Eye (tissue), 1 donor: ENCODE measurements at regions not wholly inside any gene's neighbourhood (a gene's known extent, or its start where the extent isn't known, plus 50 kb on each side); places are given as distances from the start of the nearest gene placed in this dataset.
"Not testable (repeated sequence)": the region's sequence is repeated elsewhere in the genome, so short reads cannot be mapped to it uniquely, and the experiment has no call there.

Source experiments
- DNase-seq: peaks from one replicate; pipeline ENCODE4 v3.0.0-alpha.2; 2015

DNA sequence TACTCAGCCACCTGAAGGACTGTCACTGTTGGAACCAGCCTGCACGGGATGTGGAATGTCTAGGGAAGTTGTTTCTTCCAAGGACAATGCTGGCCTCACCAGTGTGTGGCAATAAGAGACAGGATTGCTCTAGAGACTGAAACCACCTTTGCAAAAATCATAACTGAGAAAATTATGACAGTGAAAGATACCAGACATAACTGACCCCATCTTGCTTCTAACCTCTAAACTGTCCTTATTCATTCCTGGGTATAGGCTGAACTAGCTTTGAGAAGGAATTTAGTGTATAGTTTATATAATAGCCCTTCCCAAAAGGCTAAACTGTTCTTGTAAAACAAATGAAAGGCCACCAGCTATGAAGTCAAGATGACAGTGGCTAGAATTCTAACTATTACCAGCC, 83.6 kb downstream of the IER5 start:
- no peak for DNase-seq

DNA sequence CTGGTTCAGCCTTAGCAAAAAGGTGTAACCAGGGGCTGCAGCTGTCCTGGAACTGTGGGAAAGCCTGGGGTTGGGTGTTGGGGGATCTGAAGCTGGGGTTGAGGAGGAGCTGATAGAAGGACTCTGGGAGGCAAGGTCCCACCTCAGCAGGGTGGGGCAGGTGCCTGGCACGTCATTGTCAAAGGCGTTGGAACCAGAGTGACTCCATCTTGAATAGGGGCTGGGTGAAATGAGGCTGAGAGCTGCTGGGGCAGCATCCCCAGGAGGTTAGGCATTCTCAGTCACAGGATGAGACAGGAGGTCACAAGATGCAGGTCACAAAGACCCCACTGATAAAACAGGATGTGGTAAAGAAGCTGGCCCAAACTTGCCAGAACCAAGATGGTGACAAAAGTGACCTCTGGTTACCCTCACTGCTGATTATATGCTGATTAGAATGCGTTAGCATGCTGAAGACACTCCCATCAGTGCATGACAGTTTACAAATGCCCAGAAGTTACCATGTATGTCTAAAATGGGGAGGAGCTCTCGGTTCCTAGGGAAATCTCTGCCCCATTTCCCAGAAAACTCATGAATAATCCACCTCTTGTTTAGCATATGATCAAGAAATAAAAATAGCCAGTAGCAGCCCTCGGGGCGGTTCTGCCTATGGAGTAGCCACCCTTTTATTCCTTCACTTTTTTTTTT, 85.4 kb downstream of the IER5 start:
- no peak for DNase-seq

DNA sequence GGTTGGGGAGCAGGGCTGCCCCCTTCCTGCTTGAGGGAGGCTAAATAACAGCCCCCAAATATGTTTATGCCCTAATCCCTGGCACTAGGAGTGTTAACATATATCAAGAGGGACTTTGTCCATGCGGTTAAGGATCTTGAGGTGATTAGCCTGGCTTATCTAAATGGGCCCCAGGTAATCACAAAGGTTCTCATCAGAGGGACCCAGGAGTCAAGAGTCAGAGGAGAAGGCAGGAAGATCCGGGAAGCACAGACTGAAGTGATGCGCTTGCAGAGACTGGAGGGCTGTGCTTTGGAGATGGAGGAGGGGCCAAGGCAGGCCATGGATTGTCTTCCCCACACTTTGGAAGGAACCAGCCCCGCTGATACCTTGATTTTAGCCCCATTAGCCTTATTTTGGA, 86.4 kb downstream of the IER5 start:
- DNase-seq = no peak

DNA sequence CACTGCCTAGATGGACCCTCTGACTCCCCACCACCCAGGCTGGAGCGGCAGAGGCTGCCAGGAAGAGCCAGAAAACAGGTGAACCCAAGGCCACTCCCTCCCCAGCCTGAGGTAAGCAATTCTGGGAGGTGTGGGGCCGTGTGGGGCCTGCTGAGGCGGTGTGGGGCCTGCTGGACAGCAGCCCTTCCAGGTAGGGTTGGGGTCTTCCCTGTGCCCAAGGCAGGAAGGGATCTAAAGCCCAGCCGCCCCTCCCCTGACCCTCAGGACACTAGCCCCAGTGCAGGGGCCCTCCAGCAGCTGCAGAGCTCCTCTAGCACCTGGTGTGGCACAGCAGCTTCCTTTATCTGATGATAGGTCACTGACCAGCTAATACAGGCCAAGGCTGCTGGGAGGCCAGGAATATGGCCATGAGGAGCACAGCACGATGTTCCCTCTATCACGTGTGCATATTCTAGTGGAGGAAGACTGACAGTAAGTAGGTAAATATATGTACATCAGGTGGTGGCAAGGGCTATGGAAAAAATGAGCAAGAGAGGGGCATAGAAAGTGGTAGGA, 86.9 kb downstream of the IER5 start:
- DNase-seq = no peak

DNA sequence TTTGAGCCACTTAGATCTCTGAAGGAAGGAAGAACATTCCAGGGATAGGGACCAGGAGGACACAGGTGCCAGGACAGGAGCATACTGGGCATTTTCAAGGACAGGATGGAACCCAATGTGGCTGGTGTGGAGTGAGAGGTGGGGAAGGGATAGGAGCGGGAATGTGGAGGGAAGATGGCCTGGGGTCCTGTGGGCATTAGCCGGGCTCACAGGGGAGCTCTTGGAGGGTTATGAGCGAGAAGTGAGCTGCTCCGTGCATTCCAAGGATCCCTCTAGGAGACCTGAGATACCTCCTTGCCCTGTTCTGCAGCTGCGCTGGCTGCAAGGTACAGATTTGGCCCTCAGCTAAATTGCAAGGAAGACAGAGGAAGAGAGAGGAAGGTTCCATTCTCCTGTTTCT, 87.5 kb downstream of the IER5 start:
- DNase-seq = no peak

DNA sequence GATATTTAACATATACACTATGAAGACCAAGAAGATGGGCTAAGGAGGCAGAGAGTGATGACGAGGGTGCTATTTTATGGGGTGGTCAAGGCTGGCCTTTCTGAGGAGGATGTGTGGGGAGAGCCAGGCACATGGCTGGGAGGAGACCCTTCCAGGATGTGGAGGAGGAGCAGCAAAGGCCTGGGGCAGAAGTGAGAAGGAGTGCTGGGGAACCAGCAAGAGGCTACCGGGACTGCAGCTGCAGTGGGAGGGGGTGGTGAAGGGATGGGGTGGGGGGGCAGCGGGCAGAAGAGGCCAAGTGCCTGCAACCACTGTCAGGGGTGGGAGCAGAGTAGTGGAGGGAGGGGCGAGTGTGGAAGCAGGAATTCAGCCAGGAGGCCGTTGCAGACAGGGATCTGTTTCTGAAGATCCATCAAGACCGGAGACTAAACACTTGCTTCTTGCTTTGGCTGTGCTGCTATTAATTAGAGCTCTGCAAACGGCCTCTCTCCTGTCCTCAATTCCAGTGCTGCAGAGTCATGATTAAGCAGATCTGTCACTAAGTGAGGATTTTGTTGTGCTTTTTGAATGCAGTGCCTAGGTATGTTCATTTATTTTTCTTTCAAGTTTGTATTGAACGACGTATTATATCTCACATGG, 89.9 kb downstream of the IER5 start:
- no peak for DNase-seq

DNA sequence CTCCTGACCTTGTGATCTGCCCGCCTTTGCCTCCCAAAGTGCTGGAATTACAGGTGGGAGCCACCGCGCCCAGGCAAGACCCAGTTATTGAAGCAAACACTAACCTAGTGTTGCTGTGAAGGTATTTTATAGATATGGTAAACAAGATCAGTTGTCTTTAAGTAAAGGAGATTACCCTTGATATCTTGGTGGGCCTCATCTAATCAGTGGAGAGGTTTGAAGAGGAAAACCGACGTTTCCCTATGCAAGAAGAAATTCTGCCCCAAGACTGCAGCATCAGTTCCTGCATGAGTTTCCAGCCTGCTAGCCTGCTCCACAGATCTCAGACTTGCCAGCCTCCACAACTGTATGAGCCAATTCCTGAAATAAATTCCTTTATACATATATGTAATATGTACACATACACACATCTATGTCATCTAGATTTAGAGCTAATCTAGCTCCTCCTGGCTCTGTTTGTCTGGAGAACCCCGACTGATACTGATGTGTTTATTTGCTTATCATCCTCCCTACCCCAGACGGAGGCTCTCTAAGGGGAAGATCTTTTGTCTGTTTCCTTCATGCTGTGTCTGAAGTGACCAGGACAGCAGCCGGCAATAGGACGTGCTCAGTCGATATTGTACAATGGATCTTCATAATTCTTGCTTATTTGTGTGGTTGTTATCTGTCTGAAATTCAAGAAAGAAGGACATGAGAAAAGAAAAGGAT, 90.9 kb downstream of the IER5 start:
- no peak for DNase-seq

DNA sequence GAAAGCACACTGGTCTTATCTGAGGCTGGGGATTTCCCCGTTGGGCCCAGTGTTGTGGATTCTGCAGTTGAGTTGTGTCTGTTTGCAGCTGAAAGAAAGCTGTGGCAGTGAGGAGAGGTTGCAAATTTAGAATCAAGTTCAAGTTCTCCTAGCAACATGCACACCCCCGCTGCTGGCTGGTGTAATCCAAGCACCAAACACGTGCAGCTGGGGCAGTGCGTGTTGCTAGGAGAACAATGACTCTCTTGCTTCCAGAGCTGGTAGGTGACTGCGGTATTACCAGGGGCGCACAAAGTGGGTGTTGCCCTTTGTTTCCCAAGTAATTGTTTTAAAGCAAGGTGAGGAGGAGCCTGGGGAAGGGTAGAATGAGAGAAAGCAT, 91.5 kb downstream of the IER5 start:
- DNase-seq = peak; percentile 91

DNA sequence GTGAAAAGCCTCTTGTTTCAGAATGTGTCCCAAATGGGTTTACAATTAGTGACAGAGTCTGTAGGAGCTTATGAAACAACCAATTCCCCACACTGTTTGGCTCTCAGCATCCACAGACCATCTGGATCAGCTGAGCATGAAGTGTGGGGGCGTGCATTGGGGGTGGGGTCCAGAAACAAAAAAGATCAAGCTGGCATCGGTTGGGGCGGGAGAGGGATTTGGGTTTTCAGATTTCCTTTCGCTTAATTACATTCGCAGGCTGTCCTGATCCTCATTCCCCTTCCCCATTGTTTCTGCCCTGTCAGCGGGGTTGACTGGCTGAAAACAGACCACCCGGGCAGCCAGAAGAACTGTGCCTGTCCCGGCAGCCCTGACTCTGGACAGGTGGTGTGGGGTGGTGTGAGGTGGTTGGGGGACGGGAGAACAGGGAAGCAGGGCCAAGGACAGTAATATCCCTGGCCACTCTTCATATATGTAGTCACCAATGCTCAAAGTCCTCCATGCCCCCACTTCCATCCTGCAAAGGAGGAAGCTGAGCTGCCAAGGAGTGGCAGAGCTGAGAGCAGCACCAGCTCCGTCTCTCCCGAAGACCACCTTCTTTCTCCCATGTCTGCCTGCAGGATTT, 92.0 kb downstream of the IER5 start:
- peak; percentile 83 for DNase-seq

DNA sequence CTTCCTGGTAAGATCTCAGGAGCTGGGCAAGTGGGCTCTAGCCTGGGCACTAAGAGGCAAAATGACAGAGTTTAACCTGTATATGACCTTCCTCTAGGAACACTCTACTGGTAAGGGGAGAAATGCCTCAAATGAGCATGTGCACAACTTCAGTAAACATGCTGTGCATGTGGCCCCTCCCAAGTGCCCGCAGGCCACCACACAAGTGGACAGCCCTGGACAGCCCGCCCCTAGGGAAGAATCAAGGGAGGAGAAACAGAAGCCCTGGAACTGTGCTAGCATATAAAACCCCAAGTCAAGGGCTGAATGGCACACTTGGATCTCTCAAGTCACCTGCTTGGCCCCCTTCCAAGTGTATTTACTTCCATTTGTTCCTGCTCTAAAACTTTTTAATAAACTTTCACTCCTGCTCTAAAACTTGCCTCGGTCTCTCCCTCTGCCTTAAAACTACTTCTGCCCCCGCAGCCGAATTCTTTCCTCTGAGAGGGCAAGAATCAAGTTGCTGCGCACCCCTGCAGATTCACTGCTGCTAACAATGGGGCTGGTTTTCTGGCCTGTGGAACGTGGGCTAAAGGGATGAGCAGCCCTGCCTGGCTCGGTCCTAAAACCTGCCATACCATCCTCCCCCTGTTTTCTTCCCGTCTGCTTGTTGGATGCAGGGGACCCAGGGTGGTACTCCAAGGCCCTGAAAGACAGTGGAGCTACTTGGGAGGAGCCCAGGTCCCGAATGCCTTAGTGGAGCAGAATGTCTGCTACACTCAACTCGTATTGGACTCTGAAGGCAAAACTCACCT, 93.5 kb downstream of the IER5 start:
- DNase-seq = peak; percentile 31

DNA sequence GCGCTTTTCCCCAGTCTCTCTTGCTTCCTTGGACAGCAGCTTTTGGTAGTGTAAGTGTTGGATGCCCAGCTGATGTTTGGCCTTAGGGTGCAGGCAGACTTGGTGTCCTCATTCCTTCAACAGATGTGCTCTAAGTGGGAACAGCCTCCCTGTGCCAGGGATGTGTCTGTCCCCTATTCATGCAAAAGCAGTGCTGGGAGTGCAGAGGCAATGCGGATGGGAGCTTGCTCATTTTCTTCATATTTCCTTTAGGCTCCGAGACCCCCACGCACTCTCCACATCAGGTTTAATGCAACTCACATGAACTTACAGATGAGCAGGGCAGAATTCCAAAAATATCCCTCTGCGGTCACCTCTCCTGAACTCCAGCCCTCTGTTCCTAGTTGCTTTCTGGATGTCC, 96.1 kb downstream of the IER5 start:
- no peak for DNase-seq

DNA sequence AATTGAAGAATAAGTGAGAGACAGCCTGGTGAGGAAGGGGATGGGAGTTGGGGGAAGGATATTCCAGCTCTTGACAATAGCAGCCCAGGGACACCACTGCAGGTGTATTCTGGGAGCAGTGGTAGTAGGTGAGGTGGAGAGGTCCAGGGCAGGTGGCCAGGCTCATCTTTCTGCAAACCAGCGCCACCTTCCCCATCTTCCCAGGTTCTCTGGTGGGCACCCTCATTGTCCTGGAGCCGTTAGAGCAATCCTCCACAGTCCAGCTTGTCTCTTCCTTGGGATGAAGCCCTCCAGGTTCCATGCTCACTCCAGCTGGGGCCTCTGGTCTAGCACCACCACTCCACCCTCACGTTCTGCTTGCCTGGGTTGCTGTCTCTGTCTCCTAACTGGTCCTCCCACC, 97.0 kb downstream of the IER5 start:
- no peak for DNase-seq

DNA sequence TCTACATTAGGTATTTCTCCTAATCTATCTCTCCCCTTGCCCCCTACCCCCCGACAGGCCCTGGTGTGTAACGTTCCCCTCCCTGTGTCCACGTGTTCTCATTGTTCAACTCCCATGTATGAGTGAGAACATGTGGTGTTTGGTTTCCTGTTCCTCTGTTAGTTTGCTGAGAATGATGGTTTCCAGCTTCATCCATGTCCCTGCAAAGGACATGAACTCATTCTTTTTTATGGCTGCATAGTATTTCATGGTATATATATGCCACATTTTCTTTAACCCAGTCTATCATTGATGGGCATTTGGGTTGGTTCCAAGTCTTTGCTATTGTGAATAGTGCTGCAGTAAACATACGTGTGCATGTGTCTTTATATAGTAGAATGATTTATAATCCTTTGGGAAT, 97.6 kb downstream of the IER5 start:
- not testable (repeated sequence) for DNase-seq

DNA sequence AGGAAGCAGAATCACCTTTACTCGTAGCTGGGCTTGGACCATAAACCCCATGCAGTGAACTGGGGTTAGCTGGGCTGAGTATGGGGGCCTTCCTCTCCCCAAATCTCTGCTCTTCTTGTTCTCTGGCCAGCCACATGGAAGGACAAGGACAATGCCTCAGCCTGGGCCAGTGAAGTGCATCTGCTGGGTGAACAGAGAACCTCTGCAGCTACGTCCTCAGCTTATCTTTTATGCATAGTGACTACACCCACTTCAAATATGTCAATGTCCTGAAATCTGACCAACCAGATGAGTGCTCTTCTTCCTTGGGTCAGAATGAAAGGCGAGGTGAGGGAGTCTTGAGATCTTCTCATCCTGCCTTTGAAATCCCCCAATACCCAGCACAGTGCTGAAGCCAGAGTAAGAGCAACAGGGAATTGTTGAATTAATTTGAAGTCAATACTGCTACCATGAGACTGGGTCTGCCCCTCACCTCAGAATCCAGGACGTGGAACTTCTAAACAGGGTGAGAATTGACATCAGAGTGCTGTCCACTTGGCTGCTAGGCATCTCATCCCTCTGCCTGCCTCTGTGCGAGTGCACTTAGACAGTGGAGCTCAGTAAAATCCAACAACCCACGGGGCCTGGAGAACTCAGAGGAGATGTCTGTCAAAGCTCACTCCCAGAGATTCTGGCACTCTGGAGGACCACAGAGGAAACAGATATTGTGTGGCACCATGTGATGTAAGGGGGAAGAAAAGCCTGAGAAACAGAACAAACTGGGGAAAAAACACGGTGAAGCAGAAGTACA, 99.0 kb downstream of the IER5 start:
- no peak for DNase-seq

DNA sequence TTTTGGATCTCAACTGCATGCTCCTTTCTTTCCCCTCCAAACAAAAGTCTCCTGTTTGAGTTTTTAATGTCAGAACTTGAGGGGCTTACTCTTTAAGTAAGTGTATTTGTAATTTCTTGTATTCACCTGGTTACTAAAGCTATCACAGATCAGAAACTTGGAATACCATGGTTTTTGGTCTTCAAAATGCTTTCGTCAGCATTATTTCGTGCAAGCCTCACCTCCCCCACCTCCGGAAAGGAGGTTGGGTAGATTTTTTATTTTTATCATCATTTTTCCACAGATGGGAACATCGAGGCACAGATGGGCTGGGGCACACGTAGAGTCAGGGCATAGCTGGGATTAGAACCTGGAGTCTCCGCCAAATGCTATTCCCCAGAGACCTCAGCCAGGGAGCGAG, 100.7 kb downstream of the IER5 start:
- no peak for DNase-seq

DNA sequence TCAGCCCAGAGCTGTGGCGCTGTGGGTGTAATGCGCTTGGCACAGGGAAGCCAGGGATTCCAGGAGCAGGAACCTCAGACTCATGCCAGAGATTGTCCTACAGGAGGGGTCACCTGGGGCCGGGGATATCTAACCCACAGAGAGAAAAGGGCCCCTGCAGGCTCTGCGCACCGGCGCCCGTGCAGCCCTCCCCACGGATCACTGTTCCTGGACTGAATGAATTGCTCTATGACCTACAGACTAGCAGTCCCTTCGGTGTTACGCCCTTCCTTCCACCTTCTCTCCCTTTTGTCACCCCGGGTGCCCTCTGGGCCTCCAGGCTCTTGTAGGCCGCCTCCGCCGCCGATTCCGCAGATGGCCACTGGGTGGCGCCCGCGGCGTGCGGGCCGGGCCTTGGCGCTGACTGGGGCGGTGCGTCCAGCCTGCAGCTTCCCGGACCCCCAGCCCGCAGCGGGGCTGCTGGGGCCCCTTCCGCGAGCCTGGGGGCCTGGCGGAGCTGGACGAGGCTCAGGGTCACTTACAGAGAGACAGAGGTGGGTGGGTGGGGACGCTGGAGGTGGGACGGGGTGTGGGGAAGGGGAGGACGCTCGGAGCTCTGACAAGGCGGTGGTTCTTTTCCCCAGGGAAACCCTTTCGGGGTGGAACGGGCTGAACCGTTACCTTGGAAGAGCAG, 101.3 kb downstream of the IER5 start:
- DNase-seq = peak; percentile 90

DNA sequence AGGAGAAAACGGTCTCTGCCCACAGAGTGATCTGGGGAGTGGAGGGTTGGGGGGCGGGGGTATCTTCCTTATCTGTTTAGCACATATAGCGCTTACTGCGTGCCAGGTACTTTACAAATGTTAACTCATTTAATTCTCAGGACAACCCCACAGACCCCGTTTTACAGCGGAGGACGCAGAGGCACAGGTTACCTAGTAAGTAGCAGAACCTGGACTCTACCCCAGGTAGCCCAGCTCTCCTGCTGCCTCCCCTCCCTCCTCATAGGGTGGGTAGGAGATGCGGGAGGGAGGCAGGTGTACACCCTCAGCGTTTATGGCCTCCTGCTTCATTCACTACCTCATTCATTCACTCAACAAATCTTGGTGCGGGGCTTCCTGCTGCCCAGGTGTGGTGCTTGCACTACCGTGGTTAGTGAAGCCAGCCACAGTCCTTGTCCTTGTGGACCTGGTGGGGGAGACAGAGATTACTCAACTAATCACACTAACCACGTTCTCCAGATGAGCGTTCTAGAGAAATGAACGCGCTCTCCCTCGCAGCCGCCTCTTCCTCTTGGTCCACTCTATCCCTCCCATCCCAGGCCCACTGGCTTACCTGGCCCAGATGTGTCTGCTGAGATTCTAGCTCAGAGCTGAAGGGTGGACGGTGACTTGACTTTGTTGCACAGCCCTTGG, 102.0 kb downstream of the IER5 start:
- no peak for DNase-seq

DNA sequence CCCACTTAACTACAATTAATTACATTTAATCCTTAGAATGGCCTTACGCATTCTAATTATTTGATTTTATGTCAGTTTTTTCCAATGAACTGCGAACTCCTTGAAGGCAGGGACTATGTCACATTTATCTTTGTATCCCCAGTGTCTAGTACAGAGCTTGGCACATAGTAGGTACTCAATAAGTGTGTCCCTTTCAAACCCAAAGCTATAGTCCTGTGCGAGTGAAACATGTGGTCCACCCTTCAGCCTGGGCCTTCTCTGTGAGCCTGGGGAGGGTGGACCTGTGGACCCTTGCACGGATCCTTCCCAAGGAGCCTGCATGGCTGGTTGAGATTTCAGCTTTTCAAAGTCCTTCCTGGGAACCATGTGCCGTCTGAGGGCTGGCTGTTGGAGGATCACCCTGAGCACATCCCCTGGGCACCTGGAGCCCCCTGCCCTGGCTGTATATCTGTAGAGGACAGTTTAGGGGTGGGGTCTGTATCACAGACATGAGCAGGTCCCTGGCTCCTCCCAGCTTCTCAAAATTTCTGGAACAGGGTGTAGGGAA, 103.1 kb downstream of the IER5 start:
- DNase-seq = no peak

DNA sequence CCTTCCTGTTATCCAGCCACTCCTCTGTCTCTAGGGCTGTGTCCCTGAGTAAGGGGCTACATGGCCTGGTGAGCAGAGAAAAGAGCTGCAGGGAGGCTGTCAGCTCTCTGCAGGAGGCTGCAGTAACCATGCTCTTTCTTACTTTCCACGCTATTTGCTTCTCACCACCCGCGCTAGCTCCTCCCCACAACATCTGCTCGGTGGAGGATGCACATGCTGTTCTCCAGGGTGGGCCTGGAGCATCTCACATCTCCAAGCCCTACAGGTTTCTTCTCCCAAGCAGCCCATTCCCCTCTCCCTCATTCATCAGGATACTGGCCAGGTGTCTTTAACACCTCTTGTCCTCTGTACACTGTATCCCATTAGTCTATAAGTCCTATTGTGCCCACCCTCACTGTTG, 103.8 kb downstream of the IER5 start:
- DNase-seq = peak; percentile 38

DNA sequence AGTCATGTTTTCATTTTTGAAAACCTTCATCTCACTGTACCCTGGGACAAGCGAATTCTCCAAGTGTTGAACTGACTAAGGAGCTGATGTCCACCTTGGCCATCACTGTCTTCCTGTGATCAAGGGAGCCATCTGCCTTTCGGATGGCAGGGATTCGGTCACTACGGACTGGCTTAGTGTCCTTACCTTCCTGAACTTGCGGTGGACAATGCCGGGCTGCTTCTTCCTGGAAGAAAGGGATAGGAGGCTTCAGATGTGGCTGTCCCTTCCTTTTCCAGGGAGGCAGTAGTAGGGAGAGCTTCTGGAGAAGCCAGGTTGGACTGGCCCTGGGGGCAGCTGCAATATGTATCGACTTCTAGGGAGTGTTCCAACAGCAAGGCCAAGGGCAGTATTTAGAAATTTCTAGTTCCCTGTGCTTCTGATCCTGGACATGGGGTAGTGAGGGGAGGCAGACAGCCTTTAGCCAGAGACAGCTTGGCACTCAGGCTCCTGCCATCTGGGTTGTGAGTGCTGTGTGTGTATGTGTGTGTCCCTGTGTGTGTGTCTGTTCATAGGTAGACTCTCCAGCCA, 114.6 kb downstream of the IER5 start:
- DNase-seq = no peak
